Coronary artery (tissue), 2 donors: ENCODE measurements at regions not wholly inside any gene's neighbourhood (a gene's known extent, or its start where the extent isn't known, plus 50 kb on each side); places are given as distances from the start of the nearest gene placed in this dataset.

ENCODE experiments used
- DNase-seq: peaks from one replicate; pipeline ENCODE4 v3.0.0-alpha.2; 2017; ENCODE audit warnings: low spot score
- H3K27ac ChIP-seq, 2 donors: fragments of 200-600 bp; sonication (generic); one replicate each; pipeline ENCODE4 v1.5.1; 2016 to 2019
- H3K4me3 ChIP-seq: fragments of 200-600 bp; sonication (generic); 2 replicates; pipeline ENCODE4 v1.5.1; 2016; ENCODE audit warnings: mild to moderate bottlenecking, moderate library complexity
- TF ChIP-seq, protein P1 (sequence below): fragments of 200-600 bp; sonication (generic); IDR thresholded peaks from one replicate; pipeline ENCODE4 v1.5.1; 2019; ENCODE audit warnings: antibody characterized with exemption

GRCh38 chr2:240269886-240270285 is 129.4 kb upstream of the OTOS start:
- Histone ChIP-seq H3K4me3 (no peak overlapping the region), H3K27ac (peak overlapping the region in 1 of 2 donors; percentile 62)
- no peak for DNase-seq
- TF ChIP-seq, protein P1, sequence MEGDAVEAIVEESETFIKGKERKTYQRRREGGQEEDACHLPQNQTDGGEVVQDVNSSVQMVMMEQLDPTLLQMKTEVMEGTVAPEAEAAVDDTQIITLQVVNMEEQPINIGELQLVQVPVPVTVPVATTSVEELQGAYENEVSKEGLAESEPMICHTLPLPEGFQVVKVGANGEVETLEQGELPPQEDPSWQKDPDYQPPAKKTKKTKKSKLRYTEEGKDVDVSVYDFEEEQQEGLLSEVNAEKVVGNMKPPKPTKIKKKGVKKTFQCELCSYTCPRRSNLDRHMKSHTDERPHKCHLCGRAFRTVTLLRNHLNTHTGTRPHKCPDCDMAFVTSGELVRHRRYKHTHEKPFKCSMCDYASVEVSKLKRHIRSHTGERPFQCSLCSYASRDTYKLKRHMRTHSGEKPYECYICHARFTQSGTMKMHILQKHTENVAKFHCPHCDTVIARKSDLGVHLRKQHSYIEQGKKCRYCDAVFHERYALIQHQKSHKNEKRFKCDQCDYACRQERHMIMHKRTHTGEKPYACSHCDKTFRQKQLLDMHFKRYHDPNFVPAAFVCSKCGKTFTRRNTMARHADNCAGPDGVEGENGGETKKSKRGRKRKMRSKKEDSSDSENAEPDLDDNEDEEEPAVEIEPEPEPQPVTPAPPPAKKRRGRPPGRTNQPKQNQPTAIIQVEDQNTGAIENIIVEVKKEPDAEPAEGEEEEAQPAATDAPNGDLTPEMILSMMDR, result no peak

GRCh38 chr2:240271716-240272341 is 131.4 kb upstream of the OTOS start:
- DNase-seq, result no peak
- TF ChIP-seq, protein P1, result no peak
- Histone ChIP-seq H3K27ac (no peak overlapping the region), H3K4me3 (no peak overlapping the region)

DNA sequence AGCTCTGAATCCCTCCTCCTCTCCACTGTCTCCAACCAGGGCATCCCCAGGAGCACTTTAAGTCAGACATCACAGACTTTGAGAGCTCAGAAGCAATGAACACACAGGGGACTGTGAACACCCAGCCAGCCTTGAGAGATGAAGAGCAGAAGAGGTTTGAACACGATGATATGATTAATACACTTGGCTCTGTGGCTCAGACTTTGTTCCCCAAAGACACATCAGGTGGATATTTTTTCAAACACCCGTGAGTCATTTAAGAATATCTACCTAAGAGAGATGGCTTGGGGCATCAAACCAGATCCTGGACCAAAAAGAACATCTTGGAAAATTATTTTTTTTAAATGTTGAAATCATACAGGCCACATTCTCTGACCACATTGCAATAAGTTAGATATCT is 134.9 kb upstream of the OTOS start:
- no peak overlapping the region for H3K27ac ChIP-seq
- H3K4me3 ChIP-seq, result no peak overlapping the region
- DNase-seq, result no peak
- TF ChIP-seq, protein P1, result no peak

DNA sequence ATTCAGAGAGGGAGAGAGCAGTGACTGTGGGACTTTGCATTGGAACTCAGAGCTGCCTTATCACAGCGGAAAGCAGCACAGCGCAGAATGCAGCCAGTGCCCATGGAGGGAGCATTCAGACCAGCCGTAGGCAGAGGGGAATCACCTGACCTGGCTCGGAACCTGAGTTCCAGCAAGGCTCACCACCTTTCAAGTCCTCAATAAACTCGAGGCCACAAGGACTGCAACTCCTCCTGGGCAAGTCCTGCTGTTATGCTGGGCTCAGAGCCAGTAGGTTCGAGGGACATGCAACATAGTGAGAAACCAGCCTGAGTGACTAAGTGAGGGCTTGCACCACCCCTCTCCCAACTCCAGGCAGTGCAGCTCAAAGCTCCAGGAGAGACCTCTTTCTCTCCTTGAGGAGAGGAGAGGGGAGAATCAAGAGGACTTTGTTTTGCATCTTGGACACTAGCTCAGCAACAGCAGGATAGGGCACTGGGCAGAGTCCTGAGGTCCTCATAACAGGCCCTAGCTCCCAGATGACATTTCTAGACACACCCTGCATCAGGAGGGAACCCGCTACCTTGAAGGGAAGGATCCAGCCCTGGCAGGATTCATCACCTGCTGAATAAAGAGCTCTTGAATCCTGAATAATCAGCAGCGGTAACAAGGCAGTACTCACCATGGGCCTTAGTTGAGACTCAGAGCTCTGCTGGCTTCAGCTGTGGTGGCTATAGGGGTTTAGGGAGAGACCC is 136.8 kb upstream of the OTOS start:
- no peak overlapping the region for H3K27ac ChIP-seq
- TF ChIP-seq, protein P1, result no peak
- DNase-seq, result peak; percentile 71

DNA sequence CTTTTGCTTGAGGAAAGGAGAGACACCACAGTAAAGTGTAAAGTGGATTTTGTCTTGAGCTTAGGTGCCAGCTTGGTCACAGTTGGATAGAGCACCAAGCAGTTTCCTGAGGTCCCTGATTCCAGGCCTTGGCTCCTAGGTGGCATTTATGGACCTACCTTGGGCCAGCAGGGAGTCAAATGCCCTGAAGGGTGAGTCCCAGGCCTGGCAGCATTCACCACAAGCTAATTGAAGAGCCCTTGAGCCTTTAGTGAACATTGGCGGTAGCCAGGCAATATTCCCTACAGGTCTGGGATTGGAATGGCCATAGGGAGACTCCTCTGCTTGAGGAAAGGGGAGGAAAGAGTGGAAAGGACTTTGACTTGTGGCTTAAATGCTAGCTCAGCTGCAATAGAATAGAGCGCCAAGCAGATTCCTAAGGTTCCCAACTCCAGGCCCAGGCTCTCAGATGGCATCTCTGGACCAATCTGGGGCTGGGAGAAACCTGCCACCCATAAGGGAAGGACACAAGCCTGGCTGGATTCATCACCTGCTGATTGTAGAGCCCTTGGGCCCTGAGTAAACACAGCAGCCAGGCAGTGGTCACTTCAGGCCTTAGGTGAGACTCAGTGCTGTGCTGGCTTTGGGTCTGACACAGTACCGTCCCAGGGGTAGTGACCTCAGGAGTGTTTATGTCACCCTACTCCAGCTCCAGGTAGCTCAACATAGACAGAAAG is 137.5 kb upstream of the OTOS start:
- H3K4me3 ChIP-seq, result no peak overlapping the region
- no peak for DNase-seq
- TF ChIP-seq, protein P1, result no peak
- H3K27ac ChIP-seq, result no peak overlapping the region

More for the DNA sequence above, 136.8 kb upstream of the OTOS start:
- H3K4me3 ChIP-seq, result no peak overlapping the region

DNA sequence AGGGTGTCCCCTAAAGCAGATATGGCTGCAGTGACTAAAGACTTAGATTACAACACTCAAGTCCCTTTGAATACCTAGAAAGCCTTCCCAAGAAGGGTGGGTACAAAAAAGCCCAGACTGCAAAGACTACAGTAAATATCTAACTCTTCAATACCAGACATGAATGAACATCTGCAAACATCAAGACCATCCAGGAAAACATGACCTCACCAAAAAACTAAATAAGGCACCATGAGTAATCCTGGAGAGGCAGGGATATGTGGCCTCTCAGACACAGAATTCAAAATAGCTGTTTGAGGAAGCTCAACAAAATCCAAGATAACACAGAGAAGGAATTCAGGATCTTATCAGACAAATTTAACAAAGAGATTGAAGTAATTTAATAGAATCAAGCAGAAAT is 138.2 kb upstream of the OTOS start:
- TF ChIP-seq, protein P1, result no peak
- no peak overlapping the region for H3K27ac ChIP-seq
- no peak overlapping the region for H3K4me3 ChIP-seq
- DNase-seq, result no peak
